Mucosa of descending colon (tissue), 3 donors: ENCODE measurements at regions not wholly inside any gene's neighbourhood (a gene's known extent, or its start where the extent isn't known, plus 50 kb on each side); places are given as distances from the start of the nearest gene placed in this dataset.

ENCODE experiments used
- ATAC-seq: fragments of 200-7000 bp; cut with Tn5 transposase; one replicate; pipeline ENCODE4 v1.9.1; 2020; ENCODE audit warnings: mild to moderate bottlenecking, moderate library complexity
- DNase-seq, 3 donors: peaks; one replicate each; pipeline ENCODE4 v3.0.0-alpha.2; 2020
- H3K36me3 ChIP-seq: fragments of 200-600 bp; one replicate; pipeline ENCODE4 v1.8.0; 2021; ENCODE audit warnings: low read depth, mild to moderate bottlenecking
- H3K4me1 ChIP-seq: fragments of 200-600 bp; one replicate; pipeline ENCODE4 v1.8.0; 2021; ENCODE audit warnings: low read depth, mild to moderate bottlenecking
- H3K4me3 ChIP-seq: fragments of 200-600 bp; one replicate; pipeline ENCODE4 v1.8.0; 2021; ENCODE audit warnings: mild to moderate bottlenecking
- H3K9me3 ChIP-seq: fragments of 200-600 bp; one replicate; pipeline ENCODE4 v1.8.0; 2021; ENCODE audit warnings: mild to moderate bottlenecking
- CTCF ChIP-seq: fragments of 200-600 bp; IDR thresholded peaks from one replicate; pipeline ENCODE4 v1.8.0; 2022; ENCODE audit warnings: antibody characterized with exemption, mild to moderate bottlenecking
- intact Hi-C, 2 donors: fragments of 100-400 bp; cut with DNase I in 1 of 2; cut with micrococcal nuclease in 1 of 2; formaldehyde crosslinking; loops; one replicate each; pipeline versions ENCODE4 v1.11.0 to v1.11.1; 2022; cut with DNase I, micrococcal nuclease
- donor health status: DM: no; HTN: no; CAD: no; lungs with moderate emphysema.
- donor health status: DM: no; HTN: no; CAD: no.
- donor health status: DM: no; HTN: yes; CAD: no.

DNA sequence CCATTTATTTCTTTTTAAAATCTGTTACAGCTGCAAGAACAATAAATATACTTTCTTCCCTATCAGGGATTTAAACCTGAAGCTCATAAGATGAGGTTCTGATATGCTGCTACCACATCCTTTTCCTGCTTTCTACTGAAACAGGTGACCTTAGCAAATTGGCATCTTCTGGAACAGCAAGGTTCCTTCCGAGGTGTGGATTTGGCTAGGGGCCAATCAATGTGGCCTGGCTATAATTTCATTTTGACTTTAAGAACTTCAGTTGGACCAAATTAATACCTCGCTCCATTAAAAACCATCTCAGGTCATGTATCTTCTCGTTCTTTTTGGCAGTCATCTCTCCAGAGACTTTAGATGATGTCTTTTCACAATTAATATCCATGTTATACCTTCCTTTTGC lies 53.4 kb upstream of the C3orf80 start:
- ATAC-seq (no peak), DNase-seq (no peak)
- Histone ChIP-seq H3K9me3 (no peaks in the 10 kb centered on the region), H3K4me3 (no peak overlapping the region), H3K4me1 (peaks cover 2% of the 10 kb centered on the region), H3K36me3 (no peaks in the 10 kb centered on the region)
- intact Hi-C loops, result no loop called here
- TF ChIP-seq CTCF, result no peak

- no peak for DNase-seq
- H3K4me1 ChIP-seq, result no peaks in the 10 kb centered on the region
- peaks cover 4% of the 10 kb centered on the region for H3K9me3 ChIP-seq
- intact Hi-C loops, result no loop called here
- no peak for ATAC-seq
- TF ChIP-seq CTCF, result no peak
- H3K36me3 ChIP-seq, result no peaks in the 10 kb centered on the region
- no peak overlapping the region for H3K4me3 ChIP-seq
Observed at GRCh38 chr3:160174621-160175020, 50.6 kb upstream of the C3orf80 start.
